ENCODE measurements at regions not wholly inside any gene's neighbourhood (a gene's known extent, or its start where the extent isn't known, plus 50 kb on each side); places are given as distances from the start of the nearest gene placed in this dataset.
"Not testable (repeated sequence)": the region's sequence is repeated elsewhere in the genome, so short reads cannot be mapped to it uniquely, and the experiment has no call there.

DNA sequence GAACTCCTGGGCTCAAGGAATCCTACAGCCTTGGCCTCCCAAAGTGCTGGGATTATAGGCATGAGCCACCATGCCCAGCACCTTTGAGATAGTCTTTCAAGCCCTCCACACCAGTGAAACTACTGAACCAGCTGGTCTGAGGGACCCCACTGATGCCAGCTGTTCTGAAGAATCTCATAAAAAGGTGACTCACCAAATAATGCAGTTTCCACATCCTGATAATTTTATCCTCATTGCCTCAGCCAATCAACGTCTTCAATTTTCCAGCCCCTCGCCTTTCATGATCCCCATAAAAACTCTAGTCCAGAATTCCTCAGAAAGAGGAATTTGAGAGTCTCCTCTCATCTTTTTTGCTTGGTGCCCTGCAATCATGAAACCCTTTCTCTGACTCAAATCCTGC is 1691.6 kb upstream of the LRRTM3 start:
- no peak for DNase-seq

DNA sequence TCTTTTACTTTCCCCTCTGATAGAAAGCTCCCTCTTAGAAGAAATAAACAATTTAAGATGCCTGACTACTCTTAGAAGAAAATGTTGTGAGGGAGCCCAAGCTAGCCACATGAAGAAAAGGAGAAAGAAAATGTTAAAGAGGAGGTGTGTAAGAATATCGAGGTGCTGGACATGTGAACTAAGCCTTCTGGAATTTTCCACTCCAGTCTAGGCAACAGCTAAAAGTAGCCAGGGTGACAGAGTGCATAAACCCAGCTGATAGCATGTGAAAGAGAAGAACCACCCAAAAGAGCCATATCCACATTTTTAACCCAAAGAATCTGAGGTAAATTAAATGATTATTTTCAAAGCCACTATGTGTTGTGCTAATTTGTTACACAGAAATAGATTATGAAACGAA is 1690.6 kb upstream of the LRRTM3 start:
- DNase-seq: no peak

DNA sequence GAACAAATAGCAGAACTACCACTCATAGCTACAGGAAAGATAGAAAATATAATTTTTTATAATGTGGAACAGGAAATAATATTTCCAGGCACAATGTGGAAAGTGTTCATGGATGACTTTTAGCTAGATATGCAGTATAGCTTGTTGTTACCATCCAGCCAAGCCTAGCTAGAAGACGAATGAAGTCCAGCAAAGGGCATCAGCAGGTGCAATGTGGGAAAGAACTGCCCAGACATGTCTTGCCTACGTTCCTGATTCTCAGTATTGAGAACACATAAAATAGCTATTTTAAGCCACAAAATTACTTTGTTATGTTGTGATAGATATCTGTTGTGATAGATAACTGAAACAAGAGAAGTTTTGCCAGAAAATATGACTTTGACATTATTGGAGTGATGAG is 1690.0 kb upstream of the LRRTM3 start:
- DNase-seq: no peak

DNA sequence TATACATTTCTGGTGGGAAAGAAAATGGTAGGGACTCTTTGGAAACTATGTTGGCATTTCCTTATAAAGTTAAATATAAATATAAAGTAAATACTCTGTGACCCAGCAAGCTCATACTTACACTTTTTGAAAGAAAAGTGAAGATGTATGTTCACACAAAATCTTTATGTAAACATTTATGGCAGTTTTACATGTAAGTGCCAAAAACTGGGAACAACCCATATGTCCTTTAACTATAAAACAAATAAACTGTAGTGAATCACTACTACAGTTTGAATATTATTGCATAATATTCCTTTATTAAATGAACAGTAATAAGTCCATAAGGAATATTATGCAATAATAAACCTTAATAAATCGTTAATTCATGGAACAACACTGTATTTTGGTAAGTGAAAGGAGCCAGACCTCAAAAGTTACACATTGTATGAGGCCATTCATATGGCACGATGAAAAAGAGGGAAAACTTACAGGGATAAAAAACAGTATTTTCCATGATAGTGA is 1660.3 kb upstream of the LRRTM3 start:
- DNase-seq: no peak

DNA sequence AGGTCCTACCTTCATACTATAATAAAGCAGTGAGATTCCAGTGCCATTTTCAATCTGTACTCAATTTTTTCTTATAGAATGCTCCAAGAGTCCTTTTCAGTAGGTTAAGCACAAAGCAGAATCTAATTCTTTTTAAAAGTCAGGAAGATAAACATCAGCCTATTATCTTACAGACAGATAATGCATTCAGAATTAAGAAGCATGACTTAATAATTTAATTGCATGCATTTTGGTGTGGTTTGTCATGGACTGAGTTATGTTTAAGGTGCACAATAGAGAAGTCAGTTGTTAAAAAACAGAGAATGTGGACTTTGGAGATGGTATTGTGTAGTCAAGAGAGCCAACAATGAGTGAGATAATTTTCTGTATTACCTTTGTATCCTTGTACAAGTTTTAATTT is 1656.3 kb upstream of the LRRTM3 start:
- DNase-seq: not testable (repeated sequence)

DNA sequence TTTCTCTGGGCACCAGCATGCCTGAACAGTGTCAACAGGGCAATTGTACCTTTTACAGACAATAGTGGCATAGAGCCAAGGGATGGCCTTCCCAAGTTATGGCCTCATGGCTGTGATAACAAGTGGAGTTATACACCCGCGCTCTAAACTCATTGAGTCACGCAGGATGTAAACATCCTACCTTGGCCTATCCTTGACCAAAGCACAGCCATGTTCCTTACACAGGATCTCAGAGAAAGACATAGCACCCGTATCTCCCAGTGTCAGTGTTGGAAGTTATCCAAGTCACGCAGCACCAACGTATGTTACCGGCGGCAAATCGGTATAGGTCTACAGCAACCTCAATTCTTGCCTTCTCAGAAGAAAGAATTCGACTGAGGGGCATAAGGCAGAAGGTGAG is 1654.9 kb upstream of the LRRTM3 start:
- DNase-seq: no peak

DNA sequence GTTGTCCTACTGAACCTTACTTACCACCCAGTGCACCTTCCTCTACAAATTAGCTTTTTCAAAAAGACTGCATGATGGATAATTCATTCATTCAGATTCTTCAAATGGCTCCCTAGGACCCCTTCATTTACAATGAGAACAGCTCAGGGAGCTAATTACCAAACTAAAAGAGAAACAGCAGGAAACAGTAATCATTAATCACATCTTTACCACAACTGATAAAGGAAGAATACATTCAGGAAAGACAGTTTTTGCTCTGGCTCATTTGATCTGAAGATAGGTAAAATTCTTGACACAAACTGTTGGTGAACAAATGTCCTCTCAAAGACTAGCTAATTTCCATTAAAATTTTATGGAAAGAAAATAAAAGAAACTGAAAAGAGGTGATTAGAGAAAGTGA is 1652.7 kb upstream of the LRRTM3 start:
- DNase-seq: no peak

DNA sequence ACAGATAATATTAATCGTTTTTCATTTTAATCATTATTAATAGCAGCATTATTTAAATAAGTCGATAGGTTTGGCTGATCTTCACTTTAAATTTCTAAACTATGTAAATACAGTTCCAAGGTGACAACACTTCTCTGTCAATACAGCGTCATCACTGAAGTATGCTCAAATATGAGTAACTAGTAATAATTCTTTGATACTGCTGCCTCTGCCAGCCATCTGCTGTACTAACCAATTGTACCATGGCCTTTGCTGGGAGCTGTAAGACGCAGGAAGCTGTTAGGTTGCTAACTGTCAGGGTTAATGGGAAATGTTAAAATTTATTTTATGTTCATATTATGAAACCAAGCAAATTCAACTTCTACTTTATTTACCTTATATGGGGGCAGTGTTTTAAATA is 1650.5 kb upstream of the LRRTM3 start:
- DNase-seq: no peak

DNA sequence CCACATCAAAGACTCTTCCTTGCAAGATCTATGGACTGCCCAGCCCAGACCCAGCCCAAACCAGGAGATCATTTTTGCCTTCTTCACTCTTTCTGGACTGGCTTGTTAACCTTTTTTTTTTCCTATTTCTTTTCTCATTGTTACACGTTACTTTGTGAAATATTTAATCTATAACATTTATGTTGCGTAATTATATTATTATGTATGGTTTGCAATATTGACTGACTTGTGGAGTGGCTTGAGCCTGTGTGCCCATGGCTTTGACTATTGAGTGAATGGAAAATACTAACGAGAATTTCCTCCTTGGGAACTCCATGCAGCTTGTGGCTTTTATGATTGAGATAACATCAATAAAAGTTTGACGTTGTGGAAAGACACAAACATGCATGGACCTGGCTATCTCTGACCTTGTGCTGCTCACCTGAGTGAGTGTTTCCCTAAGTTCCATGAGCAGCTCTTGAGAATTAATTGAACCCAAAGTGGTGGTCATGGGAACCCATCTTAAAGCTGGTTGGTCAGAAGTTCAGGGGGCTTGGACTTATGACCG is 1641.3 kb upstream of the LRRTM3 start:
- no peak for DNase-seq

DNA sequence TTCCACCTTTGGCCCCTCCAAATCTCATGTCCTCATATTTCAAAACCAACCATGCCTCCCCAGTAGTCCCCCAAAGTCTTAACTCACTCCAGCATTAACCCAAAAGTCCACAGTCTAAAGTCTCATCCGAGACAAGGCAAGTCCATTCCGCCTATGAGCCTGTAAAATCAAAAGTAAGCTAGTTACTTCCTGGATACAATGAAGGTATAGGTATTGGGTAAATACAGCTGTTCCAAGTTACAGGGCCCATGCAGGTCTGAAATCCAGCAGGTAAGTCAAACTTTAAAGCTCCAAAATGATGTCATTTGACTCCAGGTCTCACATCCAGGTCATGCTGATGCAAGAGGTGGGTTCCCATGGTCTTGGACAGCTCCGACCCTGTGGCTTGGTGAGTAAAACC is 1640.1 kb upstream of the LRRTM3 start:
- not testable (repeated sequence) for DNase-seq

DNA sequence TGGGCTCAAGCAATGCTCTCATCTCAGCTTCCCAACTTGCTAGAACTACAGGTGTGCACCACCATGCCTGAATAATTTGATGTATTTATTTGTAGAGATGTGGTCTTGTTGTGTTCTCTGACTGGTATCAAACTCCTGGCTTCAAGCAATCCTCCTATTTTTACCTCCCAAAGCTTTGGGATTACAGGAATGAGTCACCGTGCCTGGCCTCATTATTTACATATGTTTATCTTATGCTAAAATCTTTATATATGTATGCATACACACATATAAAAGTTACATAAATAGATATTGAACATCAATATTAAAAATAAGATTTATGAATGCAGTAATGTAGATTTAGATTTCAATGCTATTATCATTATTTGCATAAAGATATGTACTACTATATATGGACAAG is 1634.5 kb upstream of the LRRTM3 start:
- DNase-seq: no peak

DNA sequence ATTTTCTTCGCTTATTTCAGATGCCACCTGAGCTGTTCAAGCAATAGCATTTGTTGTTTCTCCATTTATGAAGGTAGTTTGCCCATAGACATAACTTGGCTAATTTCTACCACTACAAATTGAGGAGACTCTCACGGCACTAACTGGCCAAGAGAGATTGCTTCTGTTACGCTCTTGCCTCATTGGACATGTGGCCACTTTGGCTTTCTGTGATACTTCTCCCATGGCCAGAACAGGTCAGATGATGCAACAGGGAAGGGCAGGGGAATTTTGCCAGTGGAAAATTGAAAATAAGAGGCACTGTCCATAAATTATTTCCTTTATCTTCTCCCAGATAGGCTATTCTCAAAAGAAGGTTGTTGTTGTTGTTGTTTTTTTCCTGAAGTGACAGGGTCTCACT is 1633.3 kb upstream of the LRRTM3 start:
- no peak for DNase-seq

DNA sequence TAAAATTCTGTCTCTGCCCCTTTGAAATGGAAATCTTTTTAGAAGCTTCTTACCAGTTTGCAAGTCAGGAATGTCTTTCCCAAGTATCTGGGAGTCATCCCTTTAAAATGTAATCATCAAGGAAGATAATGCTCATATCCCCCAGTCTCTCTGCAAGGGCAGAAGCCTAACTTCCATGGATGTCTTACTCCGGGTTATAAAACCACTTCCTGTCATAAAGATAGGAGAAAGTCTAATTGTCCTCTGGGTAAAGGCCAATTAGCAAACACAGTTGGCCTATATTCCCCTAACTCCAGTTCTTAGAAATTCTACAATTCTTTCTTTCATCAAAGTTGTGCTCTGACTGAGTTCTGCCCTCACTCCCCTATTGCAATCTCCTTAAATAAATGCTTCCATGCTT is 1631.5 kb upstream of the LRRTM3 start:
- no peak for DNase-seq

DNA sequence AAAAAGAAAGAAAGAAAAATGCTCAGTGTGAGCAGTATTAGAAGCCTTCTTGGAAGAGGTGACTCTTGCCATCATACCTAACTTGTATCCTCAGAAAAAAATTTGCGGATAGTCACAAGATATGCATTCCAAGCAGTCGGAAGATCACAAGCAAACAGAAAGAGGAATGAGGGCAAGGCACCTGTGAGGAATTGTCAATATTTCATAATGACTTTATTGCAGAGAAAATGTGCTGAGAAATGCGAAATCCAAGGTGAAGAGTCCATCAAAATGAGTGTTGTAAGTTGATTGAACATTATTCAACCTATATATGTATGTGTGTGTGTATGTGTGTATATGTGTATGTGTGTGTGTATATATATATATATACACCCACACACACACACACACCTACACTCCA is 1624.7 kb upstream of the LRRTM3 start:
- no peak for DNase-seq

DNA sequence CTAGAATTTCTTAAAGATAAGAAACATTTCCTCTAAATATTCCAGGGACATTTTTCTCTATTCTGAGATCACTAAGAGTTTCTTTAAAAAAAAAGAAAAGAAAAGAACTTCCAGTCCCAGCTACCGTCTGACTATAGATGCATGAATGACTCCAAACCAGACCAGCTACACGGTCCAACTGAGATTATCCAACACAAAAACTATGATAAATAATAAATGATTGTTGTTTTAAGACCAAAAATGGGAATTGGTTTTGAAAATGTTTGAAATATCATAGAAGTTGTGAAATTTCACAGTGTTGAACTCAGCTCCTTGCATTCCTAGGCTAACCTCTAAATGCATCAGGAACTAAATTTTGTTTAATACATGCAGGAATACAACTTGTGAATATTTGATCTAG is 1619.6 kb upstream of the LRRTM3 start:
- DNase-seq: no peak

DNA sequence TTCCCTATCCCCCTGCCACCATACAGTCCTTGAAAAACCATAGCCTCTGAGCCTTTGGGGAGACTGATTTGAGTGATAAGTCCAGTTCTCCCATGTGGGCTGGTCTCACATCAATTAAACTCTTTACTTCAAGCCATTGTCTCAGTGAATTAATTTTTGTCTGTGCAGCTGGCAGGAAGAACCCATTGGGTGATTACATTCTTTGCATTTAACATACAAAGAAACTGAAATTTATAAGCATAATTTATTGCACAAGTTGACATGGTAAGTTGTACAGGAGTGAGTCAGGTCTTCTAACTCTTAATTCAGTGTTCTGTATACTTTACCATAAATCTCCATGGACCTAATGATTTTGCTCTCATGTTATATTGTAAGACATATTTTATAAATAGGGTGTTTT is 1613.0 kb upstream of the LRRTM3 start:
- no peak for DNase-seq

DNA sequence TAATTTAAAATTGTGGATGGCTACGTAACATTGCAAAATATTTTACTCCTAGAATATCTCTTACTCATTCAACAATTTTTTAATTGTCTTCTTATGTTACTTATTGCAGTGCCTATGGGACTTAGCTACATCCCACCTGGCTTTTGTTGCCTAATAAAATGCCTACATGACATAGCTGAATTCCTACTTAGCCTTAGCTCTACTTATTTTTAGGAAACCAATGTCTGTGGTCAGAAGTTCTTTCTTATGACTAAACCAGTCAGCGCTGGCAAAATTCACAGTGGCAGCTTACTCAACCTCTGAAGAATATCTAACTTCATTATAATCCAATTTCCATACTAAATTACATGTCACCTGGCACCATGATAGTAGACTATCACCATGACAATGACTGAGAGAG is 1612.4 kb upstream of the LRRTM3 start:
- DNase-seq: no peak

DNA sequence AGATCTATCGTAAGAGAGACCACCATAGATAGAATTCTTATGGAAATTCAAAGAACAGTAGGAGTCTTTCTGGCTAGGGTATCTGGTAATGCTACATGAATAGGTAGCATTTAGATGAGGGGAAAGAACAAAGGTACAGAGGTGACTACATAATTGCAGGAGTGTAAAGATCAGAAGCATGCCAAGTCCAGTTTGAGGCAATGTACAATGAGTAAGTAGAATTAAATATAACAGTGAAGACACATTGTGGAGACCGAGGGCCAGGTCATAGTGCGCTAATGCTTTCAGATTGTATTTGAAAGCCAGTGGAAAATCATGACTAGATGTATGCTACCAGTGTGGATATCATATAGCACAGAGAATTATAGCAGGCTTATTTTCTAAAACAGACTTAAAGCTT is 1611.6 kb upstream of the LRRTM3 start:
- no peak for DNase-seq

DNA sequence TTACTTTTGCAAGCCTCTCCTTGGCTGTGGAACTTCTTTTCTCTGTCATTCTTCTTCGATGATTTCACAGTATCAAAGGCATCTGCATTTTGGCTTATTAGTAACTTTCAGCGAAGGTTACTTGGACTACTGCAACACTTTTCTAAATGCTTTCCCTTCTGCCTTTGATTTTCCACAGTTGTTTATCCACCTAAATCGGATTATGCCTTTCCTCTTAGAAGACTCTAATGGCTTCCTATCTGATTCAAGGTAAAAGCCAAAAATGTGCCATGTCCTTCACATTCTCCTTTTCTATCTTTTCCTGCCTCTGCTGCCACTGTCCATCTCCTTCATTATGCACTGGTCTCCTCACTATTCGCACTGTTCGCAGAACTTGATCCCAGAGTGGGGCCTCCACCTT is 1606.3 kb upstream of the LRRTM3 start:
- DNase-seq: no peak

DNA sequence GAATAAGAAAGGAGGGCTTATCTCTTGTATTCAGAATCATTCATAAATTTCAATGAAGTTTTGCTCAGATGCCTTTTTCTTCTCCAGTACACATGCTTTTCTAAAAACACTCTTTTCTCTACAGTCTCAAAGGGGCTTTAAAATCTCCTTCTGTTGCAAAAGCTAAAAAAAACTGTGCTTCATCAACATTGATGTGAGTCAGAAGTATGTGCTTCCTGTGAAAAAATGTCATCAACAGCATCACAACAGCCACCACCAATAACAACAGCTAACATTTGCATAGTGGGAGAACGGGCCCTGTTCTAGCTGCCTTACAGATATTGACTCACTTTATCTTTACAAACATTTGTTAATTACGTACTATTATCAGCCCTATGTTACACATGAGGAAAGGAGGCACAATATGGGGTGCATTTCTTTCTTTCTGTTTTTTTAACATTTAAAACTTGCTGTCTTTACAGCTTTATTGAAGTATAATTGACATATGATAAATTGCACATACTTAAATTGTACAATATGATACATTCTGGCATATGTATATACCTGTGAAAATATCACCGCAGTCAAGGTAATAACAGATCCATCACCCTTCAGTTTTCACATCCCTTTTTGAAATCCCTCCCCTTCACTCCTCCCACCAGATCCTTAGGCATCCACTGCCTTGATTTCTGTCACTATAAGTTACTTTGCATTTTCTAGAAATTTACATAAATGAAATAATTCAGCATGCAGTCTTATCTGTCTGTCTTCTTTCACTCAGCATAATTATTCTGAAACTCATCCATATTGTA is 1605.4 kb upstream of the LRRTM3 start:
- DNase-seq: no peak

DNA sequence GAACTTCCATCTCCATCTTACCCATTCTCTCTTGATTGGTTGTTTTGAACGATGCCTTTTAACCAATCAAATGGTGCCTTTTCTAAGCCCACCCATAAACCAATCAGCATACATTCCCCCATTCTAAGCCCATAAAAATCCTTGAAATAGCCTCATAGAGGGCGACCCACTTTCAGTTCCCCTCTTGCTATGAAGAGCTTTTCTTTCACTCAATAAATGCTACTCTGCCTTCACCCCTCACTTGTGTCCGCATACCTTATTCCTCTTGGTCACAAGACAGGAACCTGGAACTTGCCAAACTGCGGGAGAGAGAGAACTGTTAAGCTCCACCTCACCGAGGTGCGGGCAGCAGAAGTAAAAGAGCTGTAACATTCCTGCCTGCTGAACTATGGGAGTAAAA is 1602.0 kb upstream of the LRRTM3 start:
- no peak for DNase-seq

DNA sequence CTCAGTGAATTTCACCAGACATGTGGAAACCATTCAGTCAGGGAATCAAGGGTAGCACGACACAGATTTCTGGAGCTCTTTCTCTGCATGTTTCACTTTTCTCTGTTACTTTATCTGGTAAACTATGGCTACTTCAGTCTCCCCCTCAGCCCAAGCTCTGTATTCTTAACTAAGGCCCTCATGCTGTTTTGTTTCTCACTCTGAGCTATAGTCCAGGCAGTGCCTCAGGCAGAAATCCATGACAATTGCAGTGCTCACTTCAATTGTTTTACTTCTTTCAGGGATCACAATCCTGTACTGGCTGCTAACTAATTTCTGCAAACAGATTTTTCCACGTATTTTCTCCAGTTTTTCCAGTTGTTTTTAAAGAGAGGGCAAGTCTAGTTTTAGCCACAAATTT is 1599.9 kb upstream of the LRRTM3 start:
- DNase-seq: no peak

DNA sequence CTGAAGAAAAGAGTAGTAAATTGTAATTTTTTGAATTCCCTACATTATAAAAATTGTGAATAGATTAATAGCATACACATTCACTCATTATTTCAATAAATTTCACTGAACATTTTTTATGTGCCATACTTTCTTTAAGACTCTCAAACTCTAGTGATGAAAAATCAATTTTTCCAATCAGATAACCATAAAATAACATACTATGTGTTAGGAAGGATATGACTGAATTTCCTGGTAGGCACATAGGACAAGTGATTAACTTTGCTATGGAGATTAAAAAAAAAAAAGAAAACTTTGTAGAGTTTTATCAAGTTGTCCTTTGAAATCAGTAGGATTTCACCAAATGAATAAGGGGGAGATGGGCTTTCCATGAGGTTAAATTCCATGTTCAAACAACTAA is 1597.3 kb upstream of the LRRTM3 start:
- no peak for DNase-seq

DNA sequence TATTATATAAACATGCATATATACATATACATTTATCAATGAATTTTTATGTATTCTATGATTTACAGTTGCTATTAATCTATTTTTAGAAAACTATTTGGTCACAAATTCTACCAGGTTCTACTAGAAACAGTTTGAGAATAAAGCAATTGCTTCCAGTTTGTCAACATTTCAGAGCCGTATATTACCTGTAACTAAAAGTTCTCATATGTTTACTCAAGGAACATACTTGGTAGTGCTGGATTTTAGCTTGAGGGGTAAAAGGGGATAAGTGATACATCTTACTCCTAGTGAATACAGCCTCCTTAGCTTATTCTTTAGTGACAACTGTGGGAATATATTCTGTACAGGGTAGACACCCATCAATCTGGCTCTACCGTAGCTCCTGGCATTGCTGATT is 1590.5 kb upstream of the LRRTM3 start:
- DNase-seq: no peak

DNA sequence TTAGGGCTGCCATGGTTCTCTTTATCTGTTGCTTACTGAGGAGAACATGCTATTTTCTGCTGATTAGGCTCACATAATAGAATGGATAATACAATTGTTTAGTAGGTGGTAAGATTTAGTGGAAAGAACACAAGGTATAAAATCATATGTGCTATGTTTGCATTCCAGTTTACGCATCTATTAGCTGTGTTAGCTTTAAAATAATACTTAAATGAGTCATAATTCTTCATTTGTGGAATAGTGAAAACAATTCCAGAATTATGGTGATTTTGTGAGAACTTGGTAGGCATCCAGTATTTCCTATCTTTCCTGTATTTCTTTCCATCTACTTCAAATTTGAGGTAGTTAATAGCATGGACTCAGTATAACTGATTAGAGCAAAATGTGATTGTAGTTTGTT is 1585.5 kb upstream of the LRRTM3 start:
- no peak for DNase-seq

Measured in amniotic stem cell (primary cell).